Heart left ventricle (tissue), 16 donors: ENCODE measurements at regions not wholly inside any gene's neighbourhood (a gene's known extent, or its start where the extent isn't known, plus 50 kb on each side); places are given as distances from the start of the nearest gene placed in this dataset.

Experiments used
- ATAC-seq, 4 donors: fragments of 200-7000 bp; cut with Tn5 transposase; one replicate each; pipeline ENCODE4 v1.9.1; 2020 to 2022; ENCODE audit warnings: moderate library complexity in 4 of 4, mild to moderate bottlenecking in 3 of 4, moderate number of reproducible peaks in 1 of 4
- DNase-seq, 5 donors: peaks; one replicate each; pipeline ENCODE4 v3.0.0-alpha.2; 2020
- H3K27ac ChIP-seq, 12 donors: fragments of 200-600 bp; sonication (generic) in 4 of 12; one replicate each; pipeline versions ENCODE4 v1.5.0 to v1.8.0; 2016 to 2022; ENCODE audit warnings: mild to moderate bottlenecking in 2 of 12
- H3K27me3 ChIP-seq, 9 donors: fragments of 200-600 bp; sonication (generic) in 2 of 9; one replicate each; pipeline versions ENCODE4 v1.5.1 to v1.8.0; 2016 to 2022; ENCODE audit warnings: mild to moderate bottlenecking in 3 of 9
- H3K36me3 ChIP-seq, 9 donors: fragments of 200-600 bp; sonication (generic) in 2 of 9; one replicate each; pipeline versions ENCODE4 v1.5.0 to v1.8.0; 2018 to 2022; ENCODE audit warnings: mild to moderate bottlenecking in 2 of 9
- H3K4me1 ChIP-seq, 12 donors: fragments of 200-600 bp; sonication (generic) in 4 of 12; one replicate each; pipeline versions ENCODE4 v1.5.0 to v1.8.0; 2016 to 2022; ENCODE audit warnings: mild to moderate bottlenecking in 3 of 12
- H3K4me3 ChIP-seq, 12 donors: fragments of 200-600 bp; sonication (generic) in 4 of 12; one replicate each; pipeline versions ENCODE4 v1.5.0 to v1.8.0; 2017 to 2022; ENCODE audit warnings: mild to moderate bottlenecking in 9 of 12, moderate library complexity in 4 of 12
- H3K9me3 ChIP-seq, 12 donors: fragments of 200-600 bp; sonication (generic) in 4 of 12; one replicate each; pipeline versions ENCODE4 v1.5.0 to v1.8.0; 2016 to 2022; ENCODE audit warnings: mild to moderate bottlenecking in 1 of 12
- POLR2A ChIP-seq, 2 donors: fragments of 450-650 bp; IDR thresholded peaks; one replicate each; pipeline ENCODE4 v1.6.1; 2017; ENCODE audit warnings: antibody characterized with exemption in 2 of 2, mild to moderate bottlenecking in 2 of 2, moderate library complexity in 2 of 2
- WGBS, 4 donors: extraction: QIAGEN DNeasy Blood & Tissue Kit in 2 of 4; methylation state at CpG; one replicate each; pipeline versions ENCODE4 v1.1.5 to v1.1.7; 2013 to 2018; 5-methylcytosine and 5-hydroxymethylcytosine counted together
- intact Hi-C, 10 donors: fragments of 100-400 bp; cut with DNase I; formaldehyde crosslinking; loops; one replicate each; pipeline versions ENCODE4 v1.11.1 to v1.14.2; 2022
- TF ChIP-seq, protein P1 (sequence below), 12 donors: fragments of 200-600 bp; sonication (generic) in 4 of 12; IDR thresholded peaks; one replicate each; pipeline versions ENCODE4 v1.5.0 to v1.8.0; 2018 to 2022; ENCODE audit warnings: antibody characterized with exemption in 12 of 12, mild to moderate bottlenecking in 5 of 12
- donor health status: ischemic (EF 13 %, LVEDD 7.1; RV severe dilation, severe dysfunction).
- donor health status: healthy with polysubstance abuse.
- donor health status: DM: no; HTN: yes; CAD: no.
- donor health status: DM: no; HTN: no; CAD: no.
- donor health status: ischemic (EF 25% LVEDD 6.9; RV normal size, moderate dysfunction).
- donor health status: ischemic (EF 25% LVEDD 5.7; RV mildly dilated, moderate dysfunction).
- donor health status: healthy.
- donor health status: DM: yes; HTN: yes; CAD: no.
- donor health status: ischemic (EF 35%, LVEDD 5.7; RV mildly dilated, moderate dysfunction).
- donor health status: nonischemic (EF 11% LVEDD 7.7; RV severe dilation, severe dysfunction).
- donor health status: DM: yes; HTN: yes; CAD: no.
- donor health status: PGD.
- donor health status: ischemic (EF 29% LVEDD 5.4; RV normal size, mild dysfunction).
- donor health status: nonischemic (EF 23%, LVEDD 6.1; RV moderate dilation, normal function).

DNA sequence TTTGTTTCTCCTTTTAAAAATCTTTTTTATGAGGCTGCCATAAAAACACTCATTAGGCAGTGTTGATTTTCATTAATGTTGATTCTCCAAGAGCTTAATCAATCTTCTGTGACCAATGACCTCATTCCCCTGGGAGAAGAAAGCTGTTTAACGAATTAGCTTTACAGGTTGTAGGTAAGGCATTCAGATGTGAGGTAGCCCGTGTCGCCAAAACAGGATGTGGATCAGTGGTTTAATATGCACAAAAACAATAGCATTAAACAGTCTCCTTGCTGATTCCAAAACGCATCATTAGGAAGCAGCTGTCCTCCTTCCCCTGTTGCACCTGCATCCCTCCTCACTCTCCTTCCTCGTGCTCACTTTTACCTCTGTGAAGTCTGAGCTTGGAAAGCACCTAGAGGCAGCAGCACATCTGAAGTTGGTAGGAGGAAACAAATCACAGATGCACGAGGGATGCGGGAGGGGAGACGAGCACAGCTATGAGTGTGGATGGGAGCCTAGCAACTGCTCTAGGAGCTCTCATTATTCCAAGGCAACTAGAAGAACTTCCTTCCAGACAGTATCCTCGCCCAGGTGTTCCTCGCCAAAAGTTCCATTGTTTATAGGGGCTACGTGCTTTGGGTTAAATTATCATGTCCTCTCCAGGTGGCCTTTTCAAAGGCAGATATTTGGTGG, 179.4 kb upstream of the SNX19 start:
- ATAC-seq (no peak), DNase-seq (no peak)
- Histone ChIP-seq H3K27ac (no peak overlapping the region), H3K4me3 (no peak overlapping the region), H3K27me3 (peaks cover 0 to 4% (median 0%) of the 10 kb centered on the region in 9 donors), H3K9me3 (peaks cover 0 to 3% (median 0%) of the 10 kb centered on the region in 12 donors), H3K36me3 (no peaks in the 10 kb centered on the region), H3K4me1 (no peaks in the 10 kb centered on the region)
- no peak for TF ChIP-seq POLR2A (IDR thresholded peaks at IDR 0.05)
- TF ChIP-seq, protein P1, sequence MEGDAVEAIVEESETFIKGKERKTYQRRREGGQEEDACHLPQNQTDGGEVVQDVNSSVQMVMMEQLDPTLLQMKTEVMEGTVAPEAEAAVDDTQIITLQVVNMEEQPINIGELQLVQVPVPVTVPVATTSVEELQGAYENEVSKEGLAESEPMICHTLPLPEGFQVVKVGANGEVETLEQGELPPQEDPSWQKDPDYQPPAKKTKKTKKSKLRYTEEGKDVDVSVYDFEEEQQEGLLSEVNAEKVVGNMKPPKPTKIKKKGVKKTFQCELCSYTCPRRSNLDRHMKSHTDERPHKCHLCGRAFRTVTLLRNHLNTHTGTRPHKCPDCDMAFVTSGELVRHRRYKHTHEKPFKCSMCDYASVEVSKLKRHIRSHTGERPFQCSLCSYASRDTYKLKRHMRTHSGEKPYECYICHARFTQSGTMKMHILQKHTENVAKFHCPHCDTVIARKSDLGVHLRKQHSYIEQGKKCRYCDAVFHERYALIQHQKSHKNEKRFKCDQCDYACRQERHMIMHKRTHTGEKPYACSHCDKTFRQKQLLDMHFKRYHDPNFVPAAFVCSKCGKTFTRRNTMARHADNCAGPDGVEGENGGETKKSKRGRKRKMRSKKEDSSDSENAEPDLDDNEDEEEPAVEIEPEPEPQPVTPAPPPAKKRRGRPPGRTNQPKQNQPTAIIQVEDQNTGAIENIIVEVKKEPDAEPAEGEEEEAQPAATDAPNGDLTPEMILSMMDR (IDR thresholded peaks at IDR 0.05): no peak
- intact Hi-C loops: no loop called here
- WGBS, 4 donors: 64 to 69% (median 66%) methylated on average over 11 of the region's 11 CpGs

DNA sequence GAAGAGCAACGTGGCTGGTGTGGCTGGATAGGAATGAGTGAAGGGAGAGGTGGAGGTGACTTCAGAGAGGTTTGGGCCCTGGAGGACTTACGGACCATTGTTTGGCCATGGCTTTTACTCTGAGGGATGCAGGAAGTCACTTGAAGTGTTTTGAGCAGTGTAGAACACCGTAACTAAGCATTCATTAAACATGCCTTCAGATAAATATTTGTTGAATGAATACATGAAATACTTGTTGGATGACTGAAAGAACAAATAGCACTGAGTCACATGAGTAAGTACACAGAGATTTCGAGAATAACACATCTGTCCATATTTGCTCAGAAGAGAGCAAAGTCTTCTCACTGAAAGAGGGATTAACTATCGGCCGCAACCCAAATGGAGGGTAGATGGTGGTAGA, 182.7 kb upstream of the SNX19 start:
- TF ChIP-seq, protein P1 (IDR thresholded peaks at IDR 0.05): no peak
- TF ChIP-seq POLR2A (IDR thresholded peaks at IDR 0.05): no peak
- intact Hi-C loops: no loop called here
- ATAC-seq (no peak), DNase-seq (no peak)
- no peaks in the 10 kb centered on the region for H3K4me1 ChIP-seq
- peaks cover 0 to 9% (median 0%) of the 10 kb centered on the region in 9 donors for H3K27me3 ChIP-seq
- H3K36me3 ChIP-seq: no peaks in the 10 kb centered on the region
- 76 to 77% (median 76%) methylated on average over 6 of the region's 6 CpGs for WGBS, 4 donors
- H3K9me3 ChIP-seq: no peaks in the 10 kb centered on the region
- no peak overlapping the region for H3K27ac ChIP-seq
- no peak overlapping the region for H3K4me3 ChIP-seq

DNA sequence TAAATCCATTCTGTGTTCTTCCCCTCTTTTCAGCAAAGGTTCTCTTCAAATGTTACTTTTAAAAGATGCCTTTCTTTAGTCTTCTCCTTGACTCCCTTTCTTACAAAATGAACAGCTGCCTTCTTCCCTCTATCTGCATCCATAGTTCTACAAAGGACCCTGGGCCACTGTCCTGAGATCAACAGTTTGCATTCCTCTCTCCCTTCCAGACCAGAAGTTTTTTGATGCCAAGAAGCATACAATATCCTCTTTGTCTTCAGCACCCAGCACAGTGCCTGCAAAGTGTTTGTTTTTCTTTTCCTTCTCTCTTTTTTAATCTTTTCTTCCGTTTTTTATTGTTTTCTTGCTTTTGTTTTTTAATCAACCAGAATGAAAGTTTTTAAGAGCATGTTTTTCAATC, 183.5 kb upstream of the SNX19 start:
- H3K4me3 ChIP-seq: no peak overlapping the region
- no peak for DNase-seq
- no peak overlapping the region for H3K27ac ChIP-seq
- H3K9me3 ChIP-seq: no peaks in the 10 kb centered on the region
- WGBS, 4 donors: 41 to 50% (median 47%) methylated on average over 1 of the region's 1 CpG
- no peak for ATAC-seq
- no peaks in the 10 kb centered on the region for H3K4me1 ChIP-seq
- H3K27me3 ChIP-seq: peaks cover 0 to 9% (median 0%) of the 10 kb centered on the region in 9 donors
- intact Hi-C loops: no loop called here
- H3K36me3 ChIP-seq: no peaks in the 10 kb centered on the region
- no peak for TF ChIP-seq POLR2A (IDR thresholded peaks at IDR 0.05)
- TF ChIP-seq, protein P1 (IDR thresholded peaks at IDR 0.05): no peak

DNA sequence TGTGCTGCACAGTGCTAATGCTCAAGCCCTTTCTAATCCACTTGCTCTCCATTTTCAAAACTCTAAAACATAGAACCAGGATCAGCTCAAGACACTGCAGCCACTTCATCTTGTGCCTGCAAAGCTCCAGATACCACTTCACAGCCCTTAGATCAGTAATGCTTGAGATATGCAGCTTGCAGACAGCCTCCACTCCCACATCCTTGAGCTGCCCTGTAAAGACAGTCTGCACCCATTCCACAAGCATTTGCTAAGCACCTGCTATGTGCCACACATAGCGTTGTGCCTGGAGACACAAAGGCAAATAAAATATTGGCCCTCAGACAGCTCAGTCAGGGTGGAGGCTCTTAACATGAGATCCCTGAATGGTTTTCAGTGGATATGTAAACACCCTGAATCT, 192.5 kb upstream of the SNX19 start:
- Histone ChIP-seq H3K9me3 (peaks cover 0 to 15% (median 2%) of the 10 kb centered on the region in 12 donors), H3K4me3 (no peak overlapping the region), H3K4me1 (no peaks in the 10 kb centered on the region), H3K27me3 (peaks cover 0 to 3% (median 0%) of the 10 kb centered on the region in 9 donors), H3K36me3 (no peaks in the 10 kb centered on the region), H3K27ac (no peak overlapping the region)
- ATAC-seq: no peak
- intact Hi-C loops: no loop called here
- TF ChIP-seq, protein P1 (IDR thresholded peaks at IDR 0.05): no peak
- TF ChIP-seq POLR2A (IDR thresholded peaks at IDR 0.05): no peak
- WGBS, 4 donors: 40 to 63% (median 49%) methylated on average over 1 of the region's 1 CpG
- DNase-seq: no peak
